Fibroblast of skin of right biceps (primary cell): ENCODE measurements at regions not wholly inside any gene's neighbourhood (a gene's known extent, or its start where the extent isn't known, plus 50 kb on each side); places are given as distances from the start of the nearest gene placed in this dataset.
A peak's percentile ranks its signal among the peaks of the same experiment; 100 is the strongest.
"Not testable (repeated sequence)": the region's sequence is repeated elsewhere in the genome, so short reads cannot be mapped to it uniquely, and the experiment has no call there.

Experiments
- DNase-seq: peaks from one replicate; pipeline ENCODE4 v3.0.0-alpha.2; 2013

DNA sequence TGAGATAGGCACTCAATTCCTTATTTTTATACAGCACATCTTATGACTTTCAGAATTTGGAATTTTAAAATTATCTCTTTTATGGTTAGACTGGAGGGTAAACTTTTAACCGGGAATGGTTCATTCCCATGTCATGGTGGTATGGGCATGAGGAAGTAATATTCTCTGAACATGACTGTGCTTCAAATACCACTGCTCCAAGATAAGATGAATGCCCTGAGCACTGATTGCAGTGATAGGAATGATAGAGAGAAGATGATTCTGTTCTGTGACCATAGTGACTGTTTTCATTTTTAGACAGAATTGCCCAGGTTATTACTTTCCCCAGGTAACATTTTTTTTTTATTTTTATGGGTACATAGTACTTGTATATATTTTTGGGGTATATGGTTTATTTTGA is 187.4 kb downstream of the ATOH1 start:
- DNase-seq = no peak

DNA sequence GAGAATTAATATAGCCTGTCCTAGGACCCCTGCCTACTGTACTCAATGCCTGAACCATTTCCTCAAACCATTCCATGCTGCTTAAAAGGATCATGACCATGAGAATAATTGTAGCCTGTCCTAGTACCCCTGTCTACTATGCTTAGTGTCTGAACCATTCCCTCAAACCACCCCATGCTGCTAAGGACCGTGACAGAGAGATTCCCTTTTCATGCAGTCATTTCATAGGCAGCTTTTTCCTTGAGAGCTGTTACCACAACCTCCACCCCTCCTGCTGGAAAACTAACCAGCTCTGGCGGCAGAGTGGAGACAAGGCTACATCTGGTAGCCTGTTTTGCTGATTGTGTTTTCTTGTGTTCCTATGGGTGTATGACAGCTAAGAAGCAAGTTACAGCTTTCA is 174.9 kb upstream of the SMARCAD1 start:
- DNase-seq = no peak

DNA sequence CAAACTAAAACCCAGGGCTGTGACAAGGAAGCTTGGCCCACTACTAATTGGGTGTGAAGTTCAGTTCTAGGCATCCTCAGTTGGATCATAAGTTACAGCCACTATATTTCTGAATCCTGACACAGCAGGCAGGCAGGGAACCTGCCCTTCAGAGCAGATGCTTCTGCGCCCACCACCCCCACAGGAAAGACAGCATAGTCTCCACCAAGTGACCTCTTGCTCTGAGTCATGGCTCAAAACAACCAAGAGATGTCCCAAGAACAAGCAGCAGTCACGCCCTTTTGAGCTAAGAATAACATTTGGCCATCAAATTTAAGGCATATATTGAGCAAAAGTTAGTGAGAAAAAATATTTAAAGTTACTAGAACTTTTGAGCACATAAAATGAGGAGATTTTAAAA is 170.7 kb upstream of the SMARCAD1 start:
- DNase-seq = no peak

DNA sequence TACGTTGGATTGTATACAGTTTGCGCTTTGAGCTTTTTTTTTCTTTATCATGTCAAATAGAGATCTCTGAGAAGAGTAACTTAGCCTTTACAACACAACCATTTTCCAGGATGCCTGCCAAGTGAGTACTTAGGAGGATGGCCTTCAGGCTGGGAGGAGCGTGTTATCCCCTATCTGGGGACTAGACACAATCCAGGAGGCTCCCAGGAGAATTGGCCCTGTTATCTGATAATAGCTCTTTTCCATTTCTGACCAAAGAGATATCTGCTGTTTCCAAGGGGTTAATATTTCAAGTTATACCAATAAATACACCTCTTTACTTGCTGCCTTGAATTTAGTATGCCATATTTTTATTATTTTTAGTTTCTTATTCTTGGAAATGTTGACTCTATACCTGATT is 169.5 kb upstream of the SMARCAD1 start:
- no peak for DNase-seq

DNA sequence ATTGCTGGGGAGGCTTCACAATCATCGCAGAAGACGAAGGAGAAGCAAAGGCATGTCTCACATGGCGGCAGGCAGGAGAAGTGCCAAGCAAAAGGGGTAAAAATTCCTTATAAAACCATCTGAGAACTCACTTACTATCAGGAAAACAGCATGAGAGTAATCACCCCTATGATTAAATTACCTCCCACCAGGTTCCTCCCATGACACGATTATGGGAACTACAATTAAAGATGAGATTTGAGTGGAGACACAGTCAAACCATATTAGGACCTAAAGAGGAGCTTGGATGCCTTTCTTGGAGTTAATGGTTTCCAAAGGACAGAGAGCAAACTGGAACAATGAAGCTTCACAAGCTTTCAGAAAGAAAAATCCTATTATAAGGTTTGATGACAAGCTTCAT is 168.4 kb upstream of the SMARCAD1 start:
- DNase-seq = no peak

DNA sequence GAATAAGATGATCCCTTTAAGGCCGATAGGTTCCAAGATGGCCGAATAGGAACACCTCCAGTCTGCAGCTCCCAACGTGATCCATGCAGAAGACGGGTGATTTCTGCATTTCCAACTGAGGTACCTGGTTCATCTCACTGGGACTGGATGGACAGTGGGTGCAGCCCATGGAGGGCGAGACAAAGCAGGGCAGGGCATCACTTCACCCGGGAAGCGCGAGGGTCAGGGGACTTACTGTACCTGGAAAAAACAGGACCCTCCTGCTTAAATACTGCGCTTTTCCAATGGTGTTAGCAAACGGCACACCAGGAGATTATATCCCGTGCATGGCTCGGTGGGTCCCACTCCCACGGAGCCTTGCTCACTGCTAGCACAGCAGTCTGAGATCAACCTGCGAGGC is 163.2 kb upstream of the SMARCAD1 start:
- not testable (repeated sequence) for DNase-seq

DNA sequence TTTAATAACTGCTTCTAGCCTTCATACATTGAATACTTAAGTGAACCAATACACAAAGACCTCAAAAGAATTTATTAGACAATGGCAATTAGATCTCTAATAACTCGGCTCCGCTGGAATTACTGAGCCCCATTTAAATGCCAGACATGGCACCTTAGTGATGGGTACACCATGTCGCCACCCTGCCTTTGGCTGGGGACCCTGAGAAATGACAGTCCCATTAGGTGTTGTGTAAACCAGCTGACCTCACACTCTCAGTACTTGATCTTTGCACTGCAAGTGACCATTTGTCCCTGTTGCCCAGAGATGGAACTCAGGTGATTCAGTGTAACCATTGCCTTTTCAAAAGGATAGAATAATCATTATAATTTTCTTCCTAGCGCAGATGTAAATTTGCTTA is 144.6 kb upstream of the SMARCAD1 start:
- no peak for DNase-seq

DNA sequence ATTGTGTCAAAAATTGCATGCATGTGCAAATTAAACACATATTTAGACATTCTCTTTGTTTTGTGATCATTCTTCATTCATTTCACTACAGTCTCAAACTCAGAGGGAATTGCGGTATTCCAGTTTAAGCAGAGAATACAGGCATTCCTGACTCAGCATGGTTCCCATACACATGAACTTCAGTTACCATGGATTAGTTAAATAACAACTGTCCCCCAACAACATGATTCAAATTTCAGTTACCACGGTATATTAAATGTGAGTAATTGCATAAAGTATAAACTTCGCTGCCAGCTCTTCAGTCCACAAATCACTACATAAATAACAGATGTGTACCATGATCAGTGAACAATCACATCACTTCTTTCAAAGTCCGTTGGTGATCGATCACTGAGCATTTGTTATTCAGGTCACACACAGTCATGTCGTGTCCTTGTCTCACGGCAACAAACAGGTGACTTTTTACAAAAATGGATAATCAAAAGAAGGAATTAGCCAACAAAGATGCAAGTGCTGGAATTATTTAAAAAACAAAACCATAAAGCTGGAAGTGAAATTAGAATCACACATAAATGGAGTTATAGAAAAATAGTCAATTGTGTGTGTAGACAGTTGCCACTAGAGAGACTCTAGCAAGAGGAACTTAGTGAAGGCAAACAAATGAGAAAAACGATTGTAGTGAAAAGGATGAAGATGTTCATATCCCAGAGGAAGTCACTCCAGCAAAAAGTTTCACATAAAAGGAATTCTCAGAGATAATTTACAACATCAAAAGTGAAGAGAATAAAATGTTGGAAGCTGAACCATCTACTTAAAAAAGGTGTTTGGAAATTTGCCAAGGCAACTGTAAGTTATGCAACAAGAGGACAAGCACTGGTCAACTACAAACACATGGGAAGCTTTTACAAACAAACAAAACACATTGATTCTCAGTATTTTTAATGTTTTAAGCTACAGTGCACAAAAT is 138.6 kb upstream of the SMARCAD1 start:
- DNase-seq = peak; percentile 0

DNA sequence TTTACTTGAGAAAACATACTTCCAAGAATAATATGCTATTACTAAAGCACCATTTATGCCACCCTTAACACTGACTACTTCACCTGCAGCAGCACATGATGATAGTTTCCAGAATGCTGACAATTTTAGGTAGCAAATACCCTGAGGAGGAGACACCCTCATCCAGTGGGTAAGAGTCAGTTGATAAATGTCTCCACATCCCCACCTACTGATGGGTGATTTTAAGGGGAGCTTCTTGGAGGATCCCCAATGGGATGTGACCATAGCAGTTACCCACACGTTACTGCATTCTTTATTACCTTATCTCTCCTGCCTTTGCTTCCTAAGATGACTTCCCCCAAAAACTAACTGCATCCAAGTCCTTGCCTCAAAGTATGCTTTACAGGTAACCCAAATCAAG is 131.2 kb upstream of the SMARCAD1 start:
- no peak for DNase-seq

DNA sequence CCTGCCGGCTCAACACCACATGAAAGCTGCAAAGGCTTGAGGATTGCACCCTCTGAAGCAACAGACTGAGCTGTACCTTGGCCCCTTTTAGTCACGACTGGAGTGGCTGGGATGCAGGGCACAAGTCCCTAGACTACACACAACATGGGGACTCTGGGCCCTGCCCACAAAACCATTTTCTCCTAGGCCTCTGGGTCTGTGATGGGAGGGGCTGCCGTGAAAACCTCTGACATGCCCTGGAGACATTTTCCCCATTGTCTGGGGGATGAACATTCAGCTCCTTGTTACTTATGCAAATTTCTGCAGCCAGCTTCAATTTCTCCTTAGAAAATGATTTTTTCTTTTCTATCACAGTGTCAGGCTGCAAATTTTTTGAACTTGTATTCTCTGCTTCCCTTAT is 123.5 kb upstream of the SMARCAD1 start:
- no peak for DNase-seq

DNA sequence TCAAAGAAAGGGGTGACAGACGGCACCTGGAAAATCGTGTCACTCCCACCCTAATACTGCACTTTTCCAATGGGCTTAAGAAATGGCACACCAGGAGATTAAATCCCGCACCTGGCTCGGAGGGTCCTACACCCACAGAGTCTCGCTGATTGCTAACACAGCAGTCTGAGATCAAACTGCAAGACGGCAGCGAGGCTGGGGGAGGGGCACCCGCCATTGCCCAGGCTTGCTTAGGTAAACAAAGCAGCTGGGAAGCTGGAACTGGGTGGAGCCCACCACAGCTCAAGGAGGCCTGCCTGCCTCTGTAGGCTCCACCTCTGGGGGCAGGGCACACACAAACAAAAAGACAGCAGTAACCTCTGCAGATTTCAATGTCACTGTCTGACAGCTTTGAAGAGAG is 108.5 kb upstream of the SMARCAD1 start:
- DNase-seq = not testable (repeated sequence)

DNA sequence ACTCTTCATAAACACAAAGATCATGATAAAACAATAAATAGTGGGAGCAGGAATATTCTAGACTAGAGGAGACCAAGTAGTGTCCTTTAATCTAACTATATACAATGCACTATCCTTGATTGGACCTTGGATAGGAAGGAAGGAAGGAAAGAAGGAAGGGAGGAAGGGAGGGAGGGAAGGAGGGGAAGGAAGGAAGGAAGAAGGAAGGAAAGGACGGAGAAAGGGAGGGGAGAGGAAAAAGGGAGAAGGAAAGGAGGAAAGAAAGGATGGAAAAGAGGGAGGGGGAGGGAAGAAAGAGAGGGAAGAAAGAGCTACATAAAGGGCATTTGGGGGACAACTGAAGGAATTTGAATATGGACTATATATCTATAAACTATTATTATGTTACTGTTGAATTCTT is 95.0 kb upstream of the SMARCAD1 start:
- DNase-seq = no peak

DNA sequence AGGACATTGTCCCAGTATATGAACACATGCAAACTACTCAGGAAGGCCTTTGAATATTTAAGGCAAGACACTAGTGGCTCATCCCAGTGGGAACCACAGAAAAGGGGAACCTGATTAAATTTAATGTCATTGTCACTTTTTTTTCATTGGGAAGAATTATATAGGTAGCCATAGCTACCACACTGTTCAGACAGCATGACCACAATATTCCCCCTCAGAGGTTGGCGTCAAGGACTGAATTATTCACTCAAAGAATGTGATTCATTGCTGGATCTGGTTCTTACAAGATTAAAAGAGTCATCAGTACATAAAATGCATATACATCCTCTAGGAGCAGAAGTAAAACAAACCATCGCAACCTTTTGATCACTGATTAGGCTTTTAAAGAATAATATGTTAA is 92.0 kb upstream of the SMARCAD1 start:
- DNase-seq = no peak

DNA sequence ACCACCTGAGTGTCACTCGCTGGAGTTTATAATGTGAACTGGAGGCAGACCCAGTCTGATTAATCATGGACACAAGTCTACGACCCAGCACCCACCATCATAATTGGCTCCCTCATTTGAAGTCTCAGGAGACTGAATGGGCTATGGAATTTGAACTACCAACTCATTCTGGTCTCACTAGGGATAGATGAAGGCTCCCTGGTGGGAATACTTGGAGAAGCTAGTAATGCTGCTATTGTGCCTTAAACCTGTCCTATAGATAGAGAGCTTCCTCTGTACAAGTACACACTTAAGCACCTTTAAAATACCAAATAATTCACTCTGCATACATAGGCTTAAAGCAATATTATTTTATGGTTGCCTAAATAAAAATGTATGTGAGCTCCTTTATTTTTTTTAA is 90.8 kb upstream of the SMARCAD1 start:
- no peak for DNase-seq

DNA sequence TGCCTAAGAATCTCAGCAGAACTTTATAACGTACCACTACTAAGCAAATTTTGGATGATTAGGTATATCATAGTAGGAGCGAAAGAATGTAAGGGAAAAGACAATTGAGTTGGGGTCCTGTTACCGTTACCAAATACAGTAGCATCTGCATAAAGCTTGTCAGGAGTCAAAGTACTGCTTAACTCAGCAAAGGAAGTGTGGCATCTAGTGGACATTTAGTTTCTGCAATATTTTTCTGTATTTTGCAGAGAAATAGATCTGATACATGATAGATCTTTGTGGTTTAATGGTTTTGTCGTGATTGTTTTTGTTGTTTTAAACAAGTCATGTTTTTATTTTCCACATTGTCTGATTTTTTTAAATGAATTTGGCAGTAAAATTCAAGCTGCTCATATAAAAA is 81.0 kb upstream of the SMARCAD1 start:
- no peak for DNase-seq

DNA sequence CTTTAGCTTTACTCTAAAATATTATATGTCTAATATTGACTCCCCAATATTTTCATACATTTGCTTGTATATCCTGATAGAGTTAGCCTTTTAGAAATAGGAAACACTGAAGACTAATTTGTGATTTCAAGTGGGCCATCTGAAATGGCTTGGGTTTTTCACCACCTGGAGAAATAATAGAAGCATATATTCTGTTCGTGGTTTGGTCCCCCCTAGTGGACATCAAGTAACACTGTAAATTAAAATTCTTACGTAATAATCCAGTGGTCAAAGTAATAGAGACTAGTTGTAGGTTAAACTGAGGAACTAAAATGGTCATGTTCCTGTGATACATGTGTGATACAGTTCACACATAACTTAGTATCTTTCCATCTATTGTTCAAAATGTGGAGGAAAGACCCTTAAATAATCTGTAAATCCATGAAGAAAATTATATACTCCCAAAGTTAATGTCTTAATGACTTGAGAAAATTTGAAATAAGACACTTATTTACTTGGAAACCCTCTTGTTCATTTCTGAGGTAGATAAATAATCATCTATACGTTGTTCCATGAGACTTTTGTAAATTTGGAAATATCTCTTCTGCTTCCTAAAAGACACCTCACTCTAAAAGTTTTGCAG is 79.8 kb upstream of the SMARCAD1 start:
- DNase-seq = peak; percentile 26

DNA sequence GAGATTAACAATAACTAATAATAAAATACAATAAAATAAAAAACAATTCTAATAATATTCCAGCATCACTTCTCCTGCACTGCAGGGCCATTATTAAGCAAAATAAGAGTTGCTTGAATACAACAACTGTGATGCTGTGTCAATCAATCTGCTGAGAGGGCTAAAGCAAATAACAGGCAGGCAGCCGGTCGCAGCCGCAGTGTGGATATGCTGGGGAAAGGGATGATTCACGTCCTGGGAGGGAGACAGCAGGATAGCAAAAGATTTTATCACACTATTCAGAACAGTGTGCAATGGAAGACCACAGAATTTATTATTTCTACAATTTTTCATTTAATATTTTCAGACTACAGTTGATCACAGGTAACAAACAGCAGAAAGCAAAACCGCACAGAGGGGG is 76.5 kb upstream of the SMARCAD1 start:
- DNase-seq = no peak

DNA sequence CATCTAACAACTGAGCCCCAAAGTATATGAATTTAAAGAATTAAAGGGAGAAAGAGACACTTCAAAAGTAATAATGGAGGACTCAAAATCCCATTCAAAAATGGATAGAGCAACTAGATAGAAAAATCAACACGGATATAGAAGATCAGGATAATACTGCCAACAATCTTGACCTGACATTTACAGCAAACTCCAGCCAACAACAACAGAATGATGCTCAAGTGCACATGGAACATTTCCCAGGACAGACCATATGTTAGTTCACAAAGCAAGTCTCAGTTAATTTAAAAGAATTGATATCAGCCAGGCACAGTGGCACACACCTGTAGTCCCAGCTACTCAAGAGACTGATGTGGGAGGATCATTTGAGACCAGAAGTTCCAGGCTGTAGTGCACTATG is 72.0 kb upstream of the SMARCAD1 start:
- DNase-seq = no peak

DNA sequence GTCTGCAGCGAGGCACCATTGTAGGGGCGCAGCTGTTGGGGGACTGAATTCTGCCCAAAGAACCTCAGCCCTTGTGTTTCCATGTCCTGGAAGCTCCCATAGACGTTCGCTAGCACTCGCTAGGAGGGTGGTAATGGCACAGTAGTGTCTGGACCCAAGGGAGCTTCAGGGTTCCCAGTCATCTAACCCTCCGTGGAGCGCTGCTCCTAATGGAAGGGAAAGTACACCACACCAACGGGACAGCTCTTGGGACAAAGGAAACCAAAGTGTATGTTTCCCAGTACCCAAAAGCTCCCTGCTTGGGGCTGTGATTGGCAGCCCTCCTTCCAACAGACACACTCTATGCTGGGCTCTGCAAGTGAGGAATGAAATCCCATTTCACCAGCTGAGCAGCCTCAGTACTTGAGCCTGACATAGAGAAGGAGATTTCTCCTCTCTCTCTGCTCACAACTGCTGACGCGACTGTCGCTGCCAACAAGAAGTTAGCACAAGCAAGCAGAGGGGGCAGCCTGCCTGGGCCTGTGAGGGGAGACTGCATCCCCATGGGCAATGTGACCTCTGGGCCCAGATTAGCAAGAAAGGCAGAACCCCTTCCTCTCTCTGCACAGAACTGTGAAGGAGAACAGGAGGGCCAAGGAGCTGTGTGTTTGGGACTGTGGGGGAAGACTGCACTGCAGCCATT is 67.6 kb upstream of the SMARCAD1 start:
- no peak for DNase-seq

DNA sequence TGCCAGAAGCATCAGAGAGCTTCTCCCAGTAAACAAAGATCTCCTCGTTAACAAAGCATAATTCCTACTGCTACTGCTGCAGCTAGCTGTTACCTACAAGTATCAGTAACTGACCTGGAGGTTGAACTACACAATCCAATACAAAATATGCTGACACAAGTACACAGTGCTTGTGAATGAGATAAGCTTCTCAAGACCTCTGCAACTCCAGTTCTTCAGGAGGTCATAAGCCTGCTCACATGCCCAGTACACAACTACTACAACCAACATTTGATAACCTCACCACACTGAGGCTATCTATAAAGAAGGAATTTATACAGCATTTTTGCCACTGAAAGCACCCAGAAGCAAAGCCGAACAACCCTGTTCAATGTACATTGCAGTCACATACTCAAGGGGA is 66.7 kb upstream of the SMARCAD1 start:
- DNase-seq = no peak

DNA sequence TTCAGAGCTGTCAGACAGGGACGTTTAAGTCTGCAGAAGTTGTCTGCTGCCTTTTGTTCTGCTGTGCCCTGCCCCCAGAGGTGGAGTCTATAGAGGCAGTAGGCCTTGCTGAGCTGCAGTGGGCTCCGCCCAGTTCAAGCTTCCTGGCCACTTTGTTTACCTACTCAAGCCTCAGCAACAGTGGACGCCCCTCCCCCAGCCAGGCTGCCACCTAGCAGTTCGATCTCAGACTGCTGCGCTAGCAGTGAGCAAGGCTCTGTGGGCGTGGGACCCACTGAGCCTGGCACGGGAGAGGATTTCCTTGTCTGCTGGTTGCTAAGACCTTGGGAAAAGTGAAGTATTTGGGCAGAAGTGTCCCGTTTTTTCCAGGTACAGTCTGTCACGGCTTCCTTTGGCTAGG is 59.6 kb upstream of the SMARCAD1 start:
- DNase-seq = not testable (repeated sequence)

DNA sequence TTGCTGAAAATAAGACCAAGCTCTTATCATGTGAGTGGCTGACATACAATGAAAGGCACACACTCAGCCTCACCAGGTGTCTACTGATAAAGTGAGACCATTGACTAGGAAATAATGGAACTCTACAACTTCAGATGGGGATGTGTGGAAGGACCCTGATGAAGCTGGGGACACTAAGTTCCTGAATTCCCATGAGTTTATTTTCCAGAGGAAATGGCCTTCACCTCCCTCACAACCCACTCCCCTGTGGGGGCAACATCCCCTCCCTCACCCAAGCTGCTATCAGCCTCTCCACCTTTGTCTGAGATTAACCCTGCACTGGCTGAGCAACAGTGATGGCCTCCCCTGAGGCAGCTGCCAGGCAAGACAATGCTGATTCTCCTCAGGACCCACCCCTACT is 55.2 kb upstream of the SMARCAD1 start:
- no peak for DNase-seq

DNA sequence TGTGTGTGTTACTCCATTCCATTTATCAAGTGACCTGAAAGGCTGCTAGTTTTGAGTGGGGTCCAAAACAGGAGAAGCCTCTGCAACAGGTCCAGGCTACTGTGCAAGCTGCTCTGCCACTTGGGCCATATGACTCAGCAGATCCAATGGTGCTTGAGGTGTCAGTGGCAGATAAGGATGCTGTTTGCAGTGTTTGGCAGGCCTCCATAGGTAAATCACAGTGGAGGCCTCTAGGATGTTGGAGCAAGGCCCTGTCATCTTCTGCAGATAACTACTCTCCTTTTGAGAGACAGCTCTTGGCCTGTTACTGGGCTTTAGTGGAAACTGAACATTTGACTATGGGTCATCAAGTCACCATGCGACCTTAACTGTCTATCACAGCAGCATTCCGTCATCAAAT is 52.3 kb upstream of the SMARCAD1 start:
- not testable (repeated sequence) for DNase-seq

DNA sequence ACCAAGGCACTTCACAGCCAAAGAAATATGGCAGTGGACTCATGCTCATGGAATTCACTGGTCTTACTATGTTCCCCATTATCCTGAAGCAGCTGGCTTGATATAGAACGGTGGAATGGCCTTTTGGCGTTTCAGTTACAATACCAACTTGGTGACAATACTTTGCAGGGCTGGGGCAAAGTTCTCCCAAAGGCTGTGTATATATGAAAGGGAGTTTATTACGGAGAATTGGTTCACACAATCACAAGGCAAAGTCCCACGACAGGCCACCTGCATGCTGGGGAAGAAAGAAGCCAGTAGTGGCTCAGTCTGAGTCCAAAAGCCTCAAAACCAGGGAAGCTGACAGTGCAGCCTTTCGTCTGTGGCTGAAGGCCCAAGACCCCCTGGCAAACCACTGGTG is 50.8 kb upstream of the SMARCAD1 start:
- no peak for DNase-seq
